PC-9 (cell line): ENCODE measurements at regions not wholly inside any gene's neighbourhood (a gene's known extent, or its start where the extent isn't known, plus 50 kb on each side); places are given as distances from the start of the nearest gene placed in this dataset.

ENCODE experiments used
- BruUV-seq: library from RNA; stranded (reverse); fragments of 400-500 nt; replicated peaks from 2 replicates; lab custom pipeline; 2021; lab: Mats Ljungman, UMichigan
- CTCF ChIA-PET: fragments of 300-600 bp; sonication (Branson Sonifier 250); formaldehyde crosslinking; loops from one replicate; lab custom pipeline; 2022; ENCODE audit warnings: antibody characterized with exemption; lab: Charles Lee
- POLR2A ChIA-PET: fragments of 300-600 bp; sonication (Branson Sonifier 250); formaldehyde crosslinking; loops from one replicate; lab custom pipeline; 2022; ENCODE audit warnings: antibody characterized with exemption; ENCODE audit not compliant: unreplicated experiment; lab: Charles Lee
- DNase-seq, 2 experiments: peaks; one replicate each; pipeline versions ENCODE4 v3.0.0 to v3.0.0-alpha.2; 2015 to 2022; ENCODE audit warnings: mixed read lengths in 1 of 2
- H2AFZ ChIP-seq: fragments of 200-600 bp; sonication (generic); 2 replicates; pipeline ENCODE4 v1.8.1; 2017; ENCODE audit warnings: antibody characterized with exemption
- H3F3A ChIP-seq: fragments of 200-600 bp; sonication (generic); 2 replicates; pipeline ENCODE4 v1.8.1; 2017; ENCODE audit warnings: antibody characterized with exemption, mild to moderate bottlenecking, low read depth; ENCODE audit not compliant: insufficient read depth
- H3K27ac ChIP-seq: fragments of 200-600 bp; sonication (generic); 2 replicates; pipeline ENCODE4 v1.6.1; 2016; ENCODE audit warnings: mixed run types
- H3K27me3 ChIP-seq: fragments of 200-600 bp; sonication (generic); 2 replicates; pipeline ENCODE4 v1.6.1; 2016; ENCODE audit warnings: low read depth, mixed run types; ENCODE audit not compliant: insufficient read depth
- H3K36me3 ChIP-seq: fragments of 200-600 bp; sonication (generic); 2 replicates; pipeline ENCODE4 v1.6.1; 2016; ENCODE audit warnings: low read depth, mixed run types
- H3K4me1 ChIP-seq: fragments of 200-600 bp; sonication (generic); replicated peaks from 2 replicates; pipeline ENCODE4 v1.6.1; 2016; ENCODE audit warnings: mixed run types; ENCODE audit not compliant: insufficient read depth
- H3K4me2 ChIP-seq: fragments of 200-600 bp; sonication (generic); 2 replicates; pipeline ENCODE4 v1.6.1; 2017; ENCODE audit warnings: mixed run types
- H3K4me3 ChIP-seq: fragments of 200-600 bp; sonication (generic); 2 replicates; pipeline ENCODE4 v1.6.1; 2016; ENCODE audit warnings: mixed run types
- H3K79me2 ChIP-seq: fragments of 200-600 bp; sonication (generic); 2 replicates; pipeline ENCODE4 v1.6.1; 2017; ENCODE audit warnings: low read depth, mixed run types
- H3K9me2 ChIP-seq: fragments of 200-600 bp; sonication (generic); 2 replicates; pipeline ENCODE4 v1.8.1; 2017; ENCODE audit warnings: mild to moderate bottlenecking; ENCODE audit not compliant: insufficient read depth
- H3K9me3 ChIP-seq: fragments of 200-600 bp; sonication (generic); 2 replicates; pipeline ENCODE4 v1.8.1; 2016; ENCODE audit warnings: low read depth; ENCODE audit not compliant: insufficient read depth
- H4K20me1 ChIP-seq: fragments of 200-600 bp; sonication (generic); 2 replicates; pipeline ENCODE4 v1.8.1; 2017; ENCODE audit not compliant: insufficient read depth
- EZH2 ChIP-seq: fragments of 200-600 bp; sonication (generic); IDR thresholded peaks from 2 replicates; pipeline ENCODE4 v1.8.0; 2017; ENCODE audit warnings: antibody characterized with exemption, low read depth
- intact Hi-C: fragments of 100-400 bp; cut with micrococcal nuclease; formaldehyde crosslinking; loops from one replicate; pipeline ENCODE4 v1.10.0; 2022; ENCODE audit not compliant: unreplicated experiment
- TF ChIP-seq, protein P1 (sequence below): fragments of 200-600 bp; sonication (generic); conservative IDR thresholded peaks from 2 replicates; pipeline ENCODE4 v1.6.1; 2017; ENCODE audit warnings: mixed run types, antibody characterized with exemption, mild to moderate bottlenecking, moderate library complexity

DNA sequence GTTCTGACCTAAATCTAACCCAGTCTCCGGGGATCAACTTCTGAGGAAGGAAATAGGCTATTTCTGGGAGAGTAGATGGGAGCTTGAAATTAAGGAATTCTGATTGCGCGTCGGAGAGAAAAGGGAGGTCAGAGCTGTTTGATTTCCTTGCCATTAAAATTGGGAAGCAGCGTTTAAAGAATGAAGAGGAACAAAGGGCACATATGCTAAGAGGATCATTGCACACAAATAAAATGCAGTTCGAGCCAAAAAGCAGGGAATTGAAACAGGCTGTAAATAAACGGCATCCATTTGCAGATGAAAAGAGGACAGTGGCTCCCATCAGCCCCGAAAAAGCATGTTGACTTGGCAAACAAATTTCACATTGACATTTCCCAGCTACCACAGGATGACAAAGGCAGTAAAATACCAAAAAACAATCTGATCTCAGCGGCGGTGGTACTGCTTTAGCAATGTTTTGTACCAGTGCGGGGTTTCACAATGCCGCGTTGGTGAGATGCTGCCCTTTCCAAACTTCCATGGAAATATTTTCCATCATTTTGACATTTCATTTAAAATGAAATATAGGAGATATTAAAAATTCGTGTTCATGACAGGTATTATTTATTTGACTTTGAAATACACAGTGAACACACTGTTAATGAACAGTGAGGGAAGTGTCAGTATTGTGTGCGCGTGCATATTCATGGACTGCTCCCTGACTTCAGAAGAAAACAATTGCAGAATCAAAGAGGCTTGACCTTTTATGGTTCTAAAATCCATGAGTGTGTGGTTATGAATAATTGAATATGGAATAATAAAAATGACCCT lies 108.8 kb downstream of the SQOR start:
- no peaks in the 10 kb centered on the region for H3K4me1 ChIP-seq
- H3K27ac ChIP-seq: no peak overlapping the region
- no peak overlapping the region for H3K4me3 ChIP-seq
- ChIA-PET POLR2A (no interaction called here), CTCF (no interaction called here)
- peaks cover 6% of the 10 kb centered on the region for H3K27me3 ChIP-seq
- H3K36me3 ChIP-seq: no peaks in the 10 kb centered on the region
- no peak overlapping the region for H2AFZ ChIP-seq
- H3K4me2 ChIP-seq: no peak overlapping the region
- TF ChIP-seq EZH2: no peak
- TF ChIP-seq, protein P1, sequence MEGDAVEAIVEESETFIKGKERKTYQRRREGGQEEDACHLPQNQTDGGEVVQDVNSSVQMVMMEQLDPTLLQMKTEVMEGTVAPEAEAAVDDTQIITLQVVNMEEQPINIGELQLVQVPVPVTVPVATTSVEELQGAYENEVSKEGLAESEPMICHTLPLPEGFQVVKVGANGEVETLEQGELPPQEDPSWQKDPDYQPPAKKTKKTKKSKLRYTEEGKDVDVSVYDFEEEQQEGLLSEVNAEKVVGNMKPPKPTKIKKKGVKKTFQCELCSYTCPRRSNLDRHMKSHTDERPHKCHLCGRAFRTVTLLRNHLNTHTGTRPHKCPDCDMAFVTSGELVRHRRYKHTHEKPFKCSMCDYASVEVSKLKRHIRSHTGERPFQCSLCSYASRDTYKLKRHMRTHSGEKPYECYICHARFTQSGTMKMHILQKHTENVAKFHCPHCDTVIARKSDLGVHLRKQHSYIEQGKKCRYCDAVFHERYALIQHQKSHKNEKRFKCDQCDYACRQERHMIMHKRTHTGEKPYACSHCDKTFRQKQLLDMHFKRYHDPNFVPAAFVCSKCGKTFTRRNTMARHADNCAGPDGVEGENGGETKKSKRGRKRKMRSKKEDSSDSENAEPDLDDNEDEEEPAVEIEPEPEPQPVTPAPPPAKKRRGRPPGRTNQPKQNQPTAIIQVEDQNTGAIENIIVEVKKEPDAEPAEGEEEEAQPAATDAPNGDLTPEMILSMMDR: no peak
- BruUV-seq: no TSS peak
- H4K20me1 ChIP-seq: no peaks in the 10 kb centered on the region
- intact Hi-C loops: no loop called here
- H3F3A ChIP-seq: no peaks in the 10 kb centered on the region
- no peaks in the 10 kb centered on the region for H3K9me2 ChIP-seq
- H3K79me2 ChIP-seq: no peaks in the 10 kb centered on the region
- DNase-seq: no peak
- no peaks in the 10 kb centered on the region for H3K9me3 ChIP-seq

DNA sequence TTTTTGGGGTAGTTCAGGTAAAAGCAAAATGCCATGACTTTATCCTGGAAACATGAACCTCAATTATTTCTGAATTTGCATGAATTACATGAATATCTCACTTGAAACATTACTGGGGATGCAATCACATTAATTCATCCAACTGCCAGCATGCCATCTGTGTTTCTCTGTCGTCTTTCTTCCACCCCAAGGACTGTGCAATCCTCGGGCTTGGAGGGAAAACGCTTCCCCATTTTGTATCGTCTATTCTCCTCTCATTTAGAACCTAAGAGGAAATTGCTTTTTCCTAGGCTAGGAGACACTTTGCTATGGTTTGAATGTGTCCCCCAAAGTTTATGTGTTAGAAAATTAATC lies 109.4 kb downstream of the SQOR start:
- no peak overlapping the region for H2AFZ ChIP-seq
- ChIA-PET CTCF (no interaction called here), POLR2A (no interaction called here)
- intact Hi-C loops: no loop called here
- BruUV-seq: no TSS peak
- H3K27me3 ChIP-seq: peaks cover 6% of the 10 kb centered on the region
- no peak overlapping the region for H3K4me2 ChIP-seq
- TF ChIP-seq EZH2: no peak
- TF ChIP-seq, protein P1: no peak
- no peaks in the 10 kb centered on the region for H3K36me3 ChIP-seq
- DNase-seq: no peak
- H3K9me3 ChIP-seq: no peaks in the 10 kb centered on the region
- no peaks in the 10 kb centered on the region for H3K9me2 ChIP-seq
- H3K4me3 ChIP-seq: no peak overlapping the region
- no peaks in the 10 kb centered on the region for H3K79me2 ChIP-seq
- no peak overlapping the region for H3K27ac ChIP-seq
- no peaks in the 10 kb centered on the region for H3F3A ChIP-seq
- no peaks in the 10 kb centered on the region for H4K20me1 ChIP-seq
- H3K4me1 ChIP-seq: no peaks in the 10 kb centered on the region

DNA sequence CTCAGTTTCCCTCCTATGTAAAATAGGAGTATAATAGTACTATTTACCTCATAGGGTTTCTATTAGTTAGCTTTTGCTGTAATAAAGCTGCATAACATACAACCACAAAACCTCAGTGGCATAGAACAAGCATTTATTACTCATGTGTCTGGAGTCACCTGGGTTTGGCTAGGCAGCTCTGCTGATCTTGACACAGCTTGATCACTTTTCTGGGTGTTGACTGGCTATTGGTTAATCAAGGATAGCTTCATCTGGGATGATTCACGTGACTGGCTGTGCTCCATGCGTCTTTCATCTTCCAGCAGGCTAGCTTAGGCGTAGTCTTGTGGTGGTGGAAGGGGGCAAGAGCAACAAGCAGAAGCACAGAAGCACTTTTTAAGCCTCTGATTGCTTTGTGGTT lies 112.6 kb downstream of the SQOR start:
- Histone ChIP-seq H3K36me3 (no peaks in the 10 kb centered on the region), H3K4me3 (no peak overlapping the region), H3K4me1 (no peaks in the 10 kb centered on the region), H3K9me2 (no peaks in the 10 kb centered on the region), H3K27me3 (peaks cover 6% of the 10 kb centered on the region), H3K4me2 (no peak overlapping the region), H3K27ac (no peak overlapping the region), H3K79me2 (no peaks in the 10 kb centered on the region), H2AFZ (no peak overlapping the region), H3F3A (no peaks in the 10 kb centered on the region), H4K20me1 (no peaks in the 10 kb centered on the region), H3K9me3 (no peaks in the 10 kb centered on the region)
- ChIA-PET POLR2A (interaction anchor here (0.6 kb wide), 1 partner anchor 28 kb away, joined by 15 read pairs; no protein-coding TSS in a partner anchor), CTCF (no interaction called here)
- no TSS peak for BruUV-seq
- intact Hi-C loops: no loop called here
- TF ChIP-seq, protein P1: no peak
- TF ChIP-seq EZH2: no peak
- DNase-seq: no peak
